ENCODE measurements at regions not wholly inside any gene's neighbourhood (a gene's known extent, or its start where the extent isn't known, plus 50 kb on each side); places are given as distances from the start of the nearest gene placed in this dataset.
"Not testable (repeated sequence)": the region's sequence is repeated elsewhere in the genome, so short reads cannot be mapped to it uniquely, and the experiment has no call there.

DNA sequence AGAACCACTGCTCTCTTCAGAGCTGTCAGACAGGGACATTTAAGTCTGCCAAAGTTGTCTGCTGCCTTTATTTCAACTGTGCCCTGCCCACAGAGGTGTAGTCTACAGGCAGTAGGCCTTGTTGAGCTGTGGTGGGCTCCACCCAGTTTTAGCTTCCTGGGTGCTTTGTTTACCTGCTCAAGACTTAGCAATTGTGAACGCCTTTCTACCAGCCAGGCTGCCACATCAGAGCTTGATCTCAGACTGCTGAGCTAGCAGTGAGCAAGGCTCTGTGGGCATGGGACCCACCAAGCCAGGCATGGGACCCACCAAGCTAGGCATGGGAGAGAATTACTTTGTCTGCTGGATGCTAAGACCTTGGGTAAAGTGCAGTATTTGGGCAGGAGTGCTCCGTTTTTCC lies 351.8 kb downstream of the CDY1 start:
- H3K9me3 Mint-ChIP-seq, CTCF ChIA-PET: not testable (repeated sequence)

DNA sequence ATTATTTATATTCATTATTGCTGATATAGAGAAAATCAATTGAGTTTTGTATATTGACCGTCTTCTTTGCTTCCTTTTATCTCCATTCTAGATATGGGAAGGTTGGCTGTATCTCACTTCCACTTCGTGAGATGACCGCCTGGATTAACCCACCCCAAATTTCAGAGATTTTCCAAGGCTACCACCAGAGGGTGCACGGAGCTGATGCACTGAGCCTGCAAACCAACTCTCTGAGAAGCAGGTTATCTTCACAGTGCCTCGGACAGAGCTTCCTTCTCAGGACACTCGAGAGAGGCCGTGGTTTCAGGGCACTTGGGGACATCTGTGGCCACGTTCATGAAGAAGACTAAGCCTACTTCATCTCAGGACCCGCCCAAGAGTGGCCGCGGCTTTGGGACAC lies 365.8 kb downstream of the CDY1 start:
- H3K9me3 ChIP-seq (ENCODE audit: control insufficient read depth in 2 of 3, low read length in 3 of 3); H3K27me3 Mint-ChIP-seq; ATAC-seq; POLR2A ChIA-PET; H3K4me3 Mint-ChIP-seq; intact Hi-C loops (cut with micrococcal nuclease); CTCF ChIA-PET; H3K36me3 ChIP-seq (ENCODE audit: control insufficient read depth in 2 of 3, insufficient read depth in 3 of 3, low read length in 3 of 3); H3K4me3 ChIP-seq (ENCODE audit: low read length); H3K27ac ChIP-seq (ENCODE audit: low read depth, low read length); H3K36me3 Mint-ChIP-seq; H3K4me1 Mint-ChIP-seq; H3K27ac Mint-ChIP-seq; DNase-seq; H3K9me3 Mint-ChIP-seq; H3K27me3 ChIP-seq (ENCODE audit: control insufficient read depth in 2 of 2, insufficient read depth in 2 of 2, low read length in 2 of 2); H3K4me1 ChIP-seq (ENCODE audit: control insufficient read depth in 2 of 2, insufficient read depth in 2 of 2, low read length in 2 of 2): not testable (repeated sequence)

More for the DNA sequence above, 351.8 kb downstream of the CDY1 start:
- H3K27ac ChIP-seq (ENCODE audit: low read depth, low read length); H3K27me3 Mint-ChIP-seq; H3K4me3 ChIP-seq (ENCODE audit: low read length); H3K4me3 Mint-ChIP-seq; H3K4me1 Mint-ChIP-seq; H3K36me3 ChIP-seq (ENCODE audit: control insufficient read depth in 2 of 3, insufficient read depth in 3 of 3, low read length in 3 of 3); H3K27ac Mint-ChIP-seq; H3K27me3 ChIP-seq (ENCODE audit: control insufficient read depth in 2 of 2, insufficient read depth in 2 of 2, low read length in 2 of 2); H3K36me3 Mint-ChIP-seq; POLR2A ChIA-PET; intact Hi-C loops (cut with micrococcal nuclease); H3K4me1 ChIP-seq (ENCODE audit: control insufficient read depth in 2 of 2, insufficient read depth in 2 of 2, low read length in 2 of 2); DNase-seq; H3K9me3 ChIP-seq (ENCODE audit: control insufficient read depth in 2 of 3, low read length in 3 of 3): not testable (repeated sequence)
- peak; percentile 56 for ATAC-seq

DNA sequence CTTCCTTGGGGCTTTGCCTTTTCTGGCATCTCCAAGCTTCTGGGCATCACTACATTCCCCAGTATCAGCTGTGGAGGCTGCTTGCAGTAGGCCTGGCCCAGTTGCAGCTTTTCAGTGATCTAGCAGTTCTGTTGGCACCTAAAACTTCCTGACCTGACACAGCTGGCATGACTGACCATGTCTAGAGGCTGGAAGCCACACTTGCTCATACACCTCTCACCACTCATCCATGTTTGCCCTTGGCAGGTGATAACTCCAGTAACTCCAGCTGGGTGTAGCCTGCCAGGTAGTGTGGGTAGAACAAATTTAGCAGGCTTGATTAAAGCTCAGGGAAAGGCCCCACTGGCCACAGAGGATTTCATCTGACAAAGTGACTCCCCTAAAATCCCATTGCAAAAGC lies 377.9 kb downstream of the CDY1 start:
- H3K9me3 ChIP-seq (ENCODE audit: control insufficient read depth in 2 of 3, low read length in 3 of 3); H3K27ac Mint-ChIP-seq: not testable (repeated sequence)

DNA sequence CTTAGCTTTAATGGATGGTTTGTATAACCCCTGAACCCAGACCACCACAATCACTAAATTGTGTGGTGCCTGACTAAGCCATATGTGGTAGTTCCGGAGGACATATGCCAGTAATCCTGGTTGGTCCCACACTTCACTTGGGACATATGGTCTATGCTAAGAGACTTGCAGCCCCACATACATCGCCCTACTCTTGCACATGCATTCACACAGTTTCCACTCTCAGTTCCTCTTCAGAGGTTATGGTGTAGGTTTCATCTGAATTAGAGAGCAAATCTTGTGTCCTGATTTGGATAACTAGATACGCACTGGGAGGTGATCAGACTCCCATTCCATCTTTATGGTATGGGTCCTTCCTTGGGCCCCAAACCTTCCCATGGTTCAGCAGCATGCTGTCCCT lies 425.4 kb downstream of the CDY1 start:
- H3K27me3 Mint-ChIP-seq; intact Hi-C loops (cut with micrococcal nuclease); DNase-seq; H3K4me3 Mint-ChIP-seq; H3K27ac Mint-ChIP-seq; H3K9me3 Mint-ChIP-seq; ATAC-seq; H3K4me1 Mint-ChIP-seq; H3K9me3 ChIP-seq (ENCODE audit: control insufficient read depth in 2 of 3, low read length in 3 of 3); H3K4me3 ChIP-seq (ENCODE audit: low read length); H3K36me3 ChIP-seq (ENCODE audit: control insufficient read depth in 2 of 3, insufficient read depth in 3 of 3, low read length in 3 of 3); POLR2A ChIA-PET; H3K27ac ChIP-seq (ENCODE audit: low read depth, low read length); CTCF ChIA-PET; H3K27me3 ChIP-seq (ENCODE audit: control insufficient read depth in 2 of 2, insufficient read depth in 2 of 2, low read length in 2 of 2); H3K36me3 Mint-ChIP-seq; H3K4me1 ChIP-seq (ENCODE audit: control insufficient read depth in 2 of 2, insufficient read depth in 2 of 2, low read length in 2 of 2): not testable (repeated sequence)

More for the DNA sequence above, 377.9 kb downstream of the CDY1 start:
- H3K36me3 ChIP-seq (ENCODE audit: control insufficient read depth in 2 of 3, insufficient read depth in 3 of 3, low read length in 3 of 3); H3K4me3 Mint-ChIP-seq; H3K36me3 Mint-ChIP-seq; CTCF ChIA-PET; DNase-seq; H3K27ac ChIP-seq (ENCODE audit: low read depth, low read length); H3K4me3 ChIP-seq (ENCODE audit: low read length); H3K27me3 ChIP-seq (ENCODE audit: control insufficient read depth in 2 of 2, insufficient read depth in 2 of 2, low read length in 2 of 2); H3K27me3 Mint-ChIP-seq; H3K4me1 ChIP-seq (ENCODE audit: control insufficient read depth in 2 of 2, insufficient read depth in 2 of 2, low read length in 2 of 2); H3K4me1 Mint-ChIP-seq; POLR2A ChIA-PET; H3K9me3 Mint-ChIP-seq; ATAC-seq; intact Hi-C loops (cut with micrococcal nuclease): not testable (repeated sequence)

DNA sequence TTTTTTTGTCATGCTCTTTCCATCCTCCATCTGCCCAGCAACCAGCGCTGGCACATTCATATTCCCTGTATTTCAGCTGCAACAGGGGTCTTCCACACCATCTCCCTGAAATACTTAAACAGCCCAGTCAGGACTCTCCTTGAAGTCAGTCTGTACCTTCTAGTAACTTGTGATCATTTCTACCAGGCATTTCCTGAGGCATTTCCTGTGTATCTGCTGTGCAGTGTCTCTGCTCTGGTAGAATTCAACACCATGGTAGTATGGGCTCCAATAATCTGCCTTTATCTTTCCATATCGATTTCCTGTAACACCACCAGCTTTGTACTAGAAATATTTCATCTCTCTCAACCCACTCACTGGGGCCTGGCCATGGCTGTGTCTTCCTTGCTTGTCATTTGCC lies 436.0 kb downstream of the CDY1 start:
- POLR2A ChIA-PET; H3K4me1 Mint-ChIP-seq; intact Hi-C loops (cut with micrococcal nuclease); H3K27ac ChIP-seq (ENCODE audit: low read depth, low read length); ATAC-seq; H3K27me3 ChIP-seq (ENCODE audit: control insufficient read depth in 2 of 2, insufficient read depth in 2 of 2, low read length in 2 of 2); H3K4me3 Mint-ChIP-seq; H3K9me3 ChIP-seq (ENCODE audit: control insufficient read depth in 2 of 3, low read length in 3 of 3); H3K4me3 ChIP-seq (ENCODE audit: low read length); H3K9me3 Mint-ChIP-seq; H3K36me3 ChIP-seq (ENCODE audit: control insufficient read depth in 2 of 3, insufficient read depth in 3 of 3, low read length in 3 of 3); H3K27ac Mint-ChIP-seq; CTCF ChIA-PET; DNase-seq; H3K4me1 ChIP-seq (ENCODE audit: control insufficient read depth in 2 of 2, insufficient read depth in 2 of 2, low read length in 2 of 2); H3K27me3 Mint-ChIP-seq; H3K36me3 Mint-ChIP-seq: not testable (repeated sequence)

DNA sequence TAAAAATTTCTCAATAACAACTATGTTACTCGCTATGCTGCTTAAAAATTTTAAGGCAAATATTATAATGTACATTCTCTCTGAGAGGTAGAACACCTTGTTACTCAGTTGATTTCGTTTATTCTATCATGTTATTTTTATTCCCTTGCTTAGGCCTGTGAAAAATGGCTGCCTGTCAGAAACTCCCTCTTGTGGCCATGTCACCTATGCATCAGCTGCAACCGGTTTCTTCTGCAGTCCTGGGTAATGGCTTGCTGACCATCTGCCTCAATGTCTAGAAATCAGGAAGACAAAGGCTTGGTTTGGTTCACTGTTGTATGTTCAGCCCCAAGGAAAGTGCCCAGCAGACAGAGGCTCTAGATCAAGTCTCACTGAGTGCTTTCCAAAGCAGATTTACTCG lies 437.3 kb downstream of the CDY1 start:
- H3K27ac ChIP-seq (ENCODE audit: low read depth, low read length); POLR2A ChIA-PET; H3K27ac Mint-ChIP-seq; H3K36me3 ChIP-seq (ENCODE audit: control insufficient read depth in 2 of 3, insufficient read depth in 3 of 3, low read length in 3 of 3); H3K4me1 ChIP-seq (ENCODE audit: control insufficient read depth in 2 of 2, insufficient read depth in 2 of 2, low read length in 2 of 2); H3K27me3 ChIP-seq (ENCODE audit: control insufficient read depth in 2 of 2, insufficient read depth in 2 of 2, low read length in 2 of 2); H3K36me3 Mint-ChIP-seq; H3K27me3 Mint-ChIP-seq; ATAC-seq; H3K9me3 Mint-ChIP-seq; H3K9me3 ChIP-seq (ENCODE audit: control insufficient read depth in 2 of 3, low read length in 3 of 3); DNase-seq; H3K4me1 Mint-ChIP-seq; CTCF ChIA-PET; H3K4me3 ChIP-seq (ENCODE audit: low read length); H3K4me3 Mint-ChIP-seq; intact Hi-C loops (cut with micrococcal nuclease): not testable (repeated sequence)

DNA sequence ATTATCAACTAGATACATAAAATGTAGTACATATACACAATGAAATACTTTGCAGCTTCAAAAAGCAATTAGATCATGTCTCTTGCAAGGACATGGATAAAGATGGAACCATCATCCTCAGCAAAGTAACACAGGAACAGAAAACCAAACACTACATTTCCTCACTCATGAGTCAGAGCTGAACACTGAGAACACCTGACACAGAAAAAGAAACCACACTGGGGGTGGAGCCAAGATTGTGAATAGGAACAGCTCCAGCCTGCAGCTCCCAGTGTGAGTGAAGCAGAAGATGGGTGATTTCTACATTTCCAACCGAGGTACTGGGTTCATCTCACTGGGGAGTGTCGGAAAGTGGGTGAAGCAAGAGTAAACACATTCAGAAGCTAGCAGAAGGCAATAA lies 451.2 kb downstream of the CDY1 start:
- H3K27ac Mint-ChIP-seq; H3K36me3 ChIP-seq (ENCODE audit: control insufficient read depth in 2 of 3, insufficient read depth in 3 of 3, low read length in 3 of 3); ATAC-seq; H3K27me3 ChIP-seq (ENCODE audit: control insufficient read depth in 2 of 2, insufficient read depth in 2 of 2, low read length in 2 of 2); H3K9me3 Mint-ChIP-seq; DNase-seq; H3K9me3 ChIP-seq (ENCODE audit: control insufficient read depth in 2 of 3, low read length in 3 of 3); CTCF ChIA-PET; H3K27me3 Mint-ChIP-seq; H3K27ac ChIP-seq (ENCODE audit: low read depth, low read length); H3K4me1 Mint-ChIP-seq; H3K4me3 ChIP-seq (ENCODE audit: low read length); H3K4me3 Mint-ChIP-seq; POLR2A ChIA-PET; intact Hi-C loops (cut with micrococcal nuclease); H3K4me1 ChIP-seq (ENCODE audit: control insufficient read depth in 2 of 2, insufficient read depth in 2 of 2, low read length in 2 of 2); H3K36me3 Mint-ChIP-seq: not testable (repeated sequence)
